Suprapubic skin (tissue), 4 donors: ENCODE measurements at regions not wholly inside any gene's neighbourhood (a gene's known extent, or its start where the extent isn't known, plus 50 kb on each side); places are given as distances from the start of the nearest gene placed in this dataset.

Experiments
- EP300 ChIP-seq: sonication (generic); formaldehyde crosslinking; IDR thresholded peaks from one replicate; pipeline ENCODE4 v1.6.1; 2017; ENCODE audit warnings: antibody characterized with exemption
- POLR2AphosphoS5 ChIP-seq, 3 donors: sonication (generic); formaldehyde crosslinking; IDR thresholded peaks; one replicate each; pipeline ENCODE4 v1.6.1; 2017; ENCODE audit warnings: antibody characterized with exemption in 3 of 3

GRCh38 chr21:18153063-18153462 is 91.6 kb upstream of the CHODL start:
- TF ChIP-seq EP300 (no peak), POLR2AphosphoS5 (IDR thresholded peaks at IDR 0.05) (no peak)
